GM12878 (cell line): ENCODE measurements at regions not wholly inside any gene's neighbourhood (a gene's known extent, or its start where the extent isn't known, plus 50 kb on each side); places are given as distances from the start of the nearest gene placed in this dataset.
"Not testable (repeated sequence)": the region's sequence is repeated elsewhere in the genome, so short reads cannot be mapped to it uniquely, and the experiment has no call there.

ENCODE experiments used
- ATAC-seq: fragments of 200-7000 bp; cut with Tn5 transposase; 3 replicates; pipeline ENCODE4 v1.9.1; 2020; ENCODE audit warnings: mild to moderate bottlenecking, moderate library complexity
- BruUV-seq: library from RNA; stranded (reverse); fragments of 400-500 nt; replicated peaks from 2 replicates; lab custom pipeline; 2021; lab: Mats Ljungman, UMichigan
- CTCF ChIA-PET: fragments of 300-600 bp; sonication (Branson Sonifier 250); formaldehyde crosslinking; extraction: SDS; loops from one replicate; lab custom pipeline; 2021; ENCODE audit warnings: inconsistent platforms; lab: Yijun Ruan, JAX
- POLR2A ChIA-PET: fragments of 350-600 bp; formaldehyde crosslinking; extraction: SDS; loops from one replicate; lab custom pipeline; 2021; ENCODE audit warnings: inconsistent platforms; lab: Charles Lee
- RAD21 ChIA-PET: fragments of 300-600 bp; sonication (Branson Sonifier 250); formaldehyde crosslinking; loops from one replicate; lab custom pipeline; 2023; ENCODE audit warnings: antibody characterized with exemption; ENCODE audit not compliant: unreplicated experiment; lab: Charles Lee
- SMC1A ChIA-PET: fragments of 300-600 bp; sonication (Branson Sonifier 250); formaldehyde crosslinking; loops from one replicate; lab custom pipeline; 2023; ENCODE audit not compliant: unreplicated experiment, uncharacterized antibody; lab: Charles Lee
- DNase-seq: peaks from one replicate; pipeline ENCODE4 v3.0.0-alpha.2; 2011; ENCODE audit warnings: low read depth, low spot score
- FAIRE-seq: peaks from 3 replicates; lab custom pipeline; 2011; peaks lifted over from hg19 to GRCh38; lab: Jason Lieb, UNC
- H2AFZ ChIP-seq: 2 replicates; pipeline ENCODE4 v1.6.0; 2011; ENCODE audit warnings: low read depth, low read length, control low read depth; ENCODE audit not compliant: control insufficient read depth
- H3K27ac ChIP-seq: 2 replicates; pipeline ENCODE4 v1.5.1; 2011; ENCODE audit warnings: control low read depth; ENCODE audit not compliant: control insufficient read depth, insufficient read depth
- H3K27me3 ChIP-seq, 2 experiments: replicated peaks in 1 of 2; 2 replicates each; pipeline versions ENCODE4 v1.6.0 to v1.6.1; 2011; ENCODE audit warnings: low read length in 1 of 2; ENCODE audit not compliant: control insufficient read depth in 2 of 2, insufficient read depth in 2 of 2
- H3K36me3 ChIP-seq, 2 experiments: 2 replicates each; pipeline ENCODE4 v1.5.1; 2011; ENCODE audit warnings: low read length in 1 of 2; ENCODE audit not compliant: control insufficient read depth in 2 of 2, insufficient read depth in 2 of 2
- H3K4me1 ChIP-seq: 2 replicates; pipeline ENCODE4 v1.6.1; 2011; ENCODE audit warnings: mild to moderate bottlenecking, low read length, moderate library complexity, mixed read lengths; ENCODE audit not compliant: control insufficient read depth, insufficient read depth
- H3K4me2 ChIP-seq: 2 replicates; pipeline ENCODE4 v1.6.0; 2011; ENCODE audit warnings: control low read depth; ENCODE audit not compliant: control insufficient read depth, insufficient read depth
- H3K4me3 ChIP-seq: fragments of 200-600 bp; sonication (generic); 2 replicates; pipeline ENCODE4 v1.5.1; 2016
- H3K79me2 ChIP-seq: 2 replicates; pipeline ENCODE4 v1.6.0; 2011; ENCODE audit warnings: low read length; ENCODE audit not compliant: control insufficient read depth, insufficient read depth
- H3K9ac ChIP-seq: 2 replicates; pipeline ENCODE4 v1.8.0; 2011; ENCODE audit warnings: low read length, control low read depth, mixed read lengths; ENCODE audit not compliant: control insufficient read depth, insufficient read depth
- H3K9me3 ChIP-seq: replicated peaks from 3 replicates; pipeline ENCODE4 v1.5.1; 2011; ENCODE audit warnings: mild to moderate bottlenecking, low read length; ENCODE audit not compliant: control insufficient read depth, insufficient read depth
- H4K20me1 ChIP-seq: 2 replicates; pipeline ENCODE4 v1.6.0; 2011; ENCODE audit not compliant: control insufficient read depth, insufficient read depth
- ASH2L ChIP-seq: fragments of 300-600, 200-600 bp; sonication (generic); IDR thresholded peaks from 2 replicates; pipeline ENCODE4 v1.6.1; 2017; ENCODE audit warnings: low read depth, mild to moderate bottlenecking, borderline replicate concordance
- BHLHE40 ChIP-seq, 2 experiments: fragments of 450-650 bp in 1 of 2; IDR thresholded peaks; 2 replicates each; pipeline ENCODE4 v1.6.1; 2011 to 2017; ENCODE audit warnings: low read depth in 2 of 2, borderline replicate concordance in 1 of 2, improper control_type of control experiment in 1 of 2, low read length in 1 of 2, mild to moderate bottlenecking in 1 of 2
- CEBPZ ChIP-seq: fragments of 150-350 bp; IDR thresholded peaks from 2 replicates; pipeline ENCODE4 v1.6.1; 2016; ENCODE audit warnings: low read depth, low read length
- ETV6 ChIP-seq, 2 experiments: fragments of 450-650 bp in 1 of 2; IDR thresholded peaks in 1 of 2; conservative IDR thresholded peaks in 1 of 2; 2 replicates each; pipeline ENCODE4 v1.6.1; 2014; ENCODE audit warnings: antibody characterized with exemption in 1 of 2, borderline replicate concordance in 1 of 2, low read depth in 1 of 2, mild to moderate bottlenecking in 1 of 2, moderate library complexity in 1 of 2
- FOS ChIP-seq: IDR thresholded peaks from 3 replicates; pipeline ENCODE4 v1.6.1; 2011; ENCODE audit warnings: borderline replicate concordance; ENCODE audit not compliant: insufficient read length; ENCODE audit errors: extremely low read depth
- IKZF1 ChIP-seq: fragments of 450-650 bp; conservative IDR thresholded peaks from 2 replicates; pipeline ENCODE4 v1.6.1; 2017; ENCODE audit warnings: antibody characterized with exemption, mild to moderate bottlenecking
- MEF2A ChIP-seq: IDR thresholded peaks from 2 replicates; pipeline ENCODE4 v1.6.1; 2011; ENCODE audit warnings: low read depth, mild to moderate bottlenecking, low read length, moderate library complexity; ENCODE audit not compliant: insufficient read depth
- MYB ChIP-seq: fragments of 150-350 bp; IDR thresholded peaks from 2 replicates; pipeline ENCODE4 v1.6.1; 2014; ENCODE audit warnings: mild to moderate bottlenecking, low read depth, low read length, borderline replicate concordance
- RUNX3 ChIP-seq: IDR thresholded peaks from 2 replicates; pipeline ENCODE4 v1.6.1; 2012; ENCODE audit warnings: low read length, inconsistent platforms
- SKIL ChIP-seq: fragments of 450-650 bp; IDR thresholded peaks from 2 replicates; pipeline ENCODE4 v1.6.1; 2017; ENCODE audit warnings: mild to moderate bottlenecking, low read depth, inconsistent platforms; ENCODE audit not compliant: poor library complexity, severe bottlenecking
- SRF ChIP-seq, 2 experiments: IDR thresholded peaks; 2 replicates each; pipeline ENCODE4 v1.6.1; 2011; ENCODE audit warnings: low read depth in 2 of 2, low read length in 2 of 2, mild to moderate bottlenecking in 1 of 2, moderate library complexity in 1 of 2
- STAT1 ChIP-seq: fragments of 450-650 bp; conservative IDR thresholded peaks from 2 replicates; pipeline ENCODE4 v1.6.1; 2014; ENCODE audit warnings: antibody characterized with exemption, mild to moderate bottlenecking
- TCF12 ChIP-seq: IDR thresholded peaks from 2 replicates; pipeline ENCODE4 v1.6.1; 2011; ENCODE audit warnings: low read depth, mild to moderate bottlenecking, low read length
- ZBED1 ChIP-seq: IDR thresholded peaks from 2 replicates; pipeline ENCODE4 v1.6.1; 2016; ENCODE audit warnings: borderline replicate concordance
- ZZZ3 ChIP-seq: IDR thresholded peaks from 2 replicates; pipeline ENCODE4 v1.6.1; 2011; ENCODE audit warnings: low read depth; ENCODE audit not compliant: control insufficient read depth, insufficient read length
- WGBS: methylation state at CpG from one replicate; pipeline ENCODE4 v1.1.6; 2016; ENCODE audit warnings: low lambda C conversion rate; ENCODE audit not compliant: insufficient replicate concordance, insufficient coverage; ENCODE audit errors: missing lambda C conversion rate; 5-methylcytosine and 5-hydroxymethylcytosine counted together
- in situ Hi-C: fragments of 300-500 bp; cut with MboI; formaldehyde crosslinking; loops from 9 replicates; pipeline ENCODE4 v1.14.3; 2018; ENCODE audit warnings: mixed read lengths
- intact Hi-C: fragments of 100-400 bp; cut with micrococcal nuclease; formaldehyde crosslinking; loops from one replicate; pipeline ENCODE4 v1.14.2; 2022; ENCODE audit not compliant: unreplicated experiment

- FAIRE-seq = no peak
- Histone ChIP-seq H3K9me3 (no peaks in the 10 kb centered on the region), H4K20me1 (no peaks in the 10 kb centered on the region)
- RAD21 ChIA-PET = no interaction called here
- TF ChIP-seq ZZZ3 = no peak
- TF ChIP-seq RUNX3 = no peak
- no peak for TF ChIP-seq BHLHE40 (IDR thresholded peaks at IDR 0.05; ENCODE audit: borderline replicate concordance in 1 of 2, low read depth in 2 of 2, low read length in 1 of 2)
- no peak for TF ChIP-seq ZBED1
- no peak for TF ChIP-seq SRF (IDR thresholded peaks at IDR 0.05; ENCODE audit: low read depth in 2 of 2, low read length in 2 of 2)
- no peak for TF ChIP-seq ETV6 (conservative IDR thresholded peaks at IDR 0.05 in 1 of 2, IDR thresholded peaks at IDR 0.05 in 1 of 2; ENCODE audit: borderline replicate concordance in 1 of 2, low read depth in 1 of 2)
- no peak for TF ChIP-seq MEF2A
- no peak for TF ChIP-seq CEBPZ
- TF ChIP-seq IKZF1 = no peak
- TF ChIP-seq TCF12 = no peak
- TF ChIP-seq ASH2L = no peak
- no peak for TF ChIP-seq MYB
- no peak for TF ChIP-seq FOS
- TF ChIP-seq STAT1 = no peak
- TF ChIP-seq SKIL = no peak
- TF ChIP-seq, all 136 proteins: peak for 0
- no peak overlapping the region for H3K4me3 ChIP-seq
- H3K79me2 ChIP-seq = no peaks in the 10 kb centered on the region
- intact Hi-C loops (no loop called here), in situ Hi-C loops (no loop called here)
- SMC1A ChIA-PET = no interaction called here
- H3K36me3 ChIP-seq = no peaks in the 10 kb centered on the region
- POLR2A ChIA-PET = no interaction called here
- no TSS peak for BruUV-seq
- no peaks in the 10 kb centered on the region for H3K4me1 ChIP-seq
- CTCF ChIA-PET = no interaction called here
- 74% methylated on average over 3 of the region's 3 CpGs for WGBS
- no peak overlapping the region for H3K9ac ChIP-seq
- no peak for DNase-seq
- no peak overlapping the region for H3K27ac ChIP-seq
- H3K27me3 ChIP-seq = peaks cover 0 to 3% of the 10 kb centered on the region in 2 experiments; a peak in 2 of 4 replicates
- ATAC-seq = no peak
- no peak overlapping the region for H3K4me2 ChIP-seq
- no peak overlapping the region for H2AFZ ChIP-seq
Measured at GRCh38 chr12:131267576-131267975, 313.9 kb downstream of the ADGRD1 start.

- CTCF ChIA-PET, H4K20me1 ChIP-seq, H3K4me1 ChIP-seq, POLR2A ChIA-PET, H3K4me2 ChIP-seq, DNase-seq, H2AFZ ChIP-seq, in situ Hi-C loops, RAD21 ChIA-PET, ATAC-seq, H3K4me3 ChIP-seq, FAIRE-seq, H3K27me3 ChIP-seq, intact Hi-C loops, BruUV-seq, H3K9me3 ChIP-seq, SMC1A ChIA-PET, H3K36me3 ChIP-seq, H3K9ac ChIP-seq, H3K79me2 ChIP-seq, H3K27ac ChIP-seq: not testable (repeated sequence)
- 33% methylated on average over 6 of the region's 7 CpGs for WGBS
Measured at GRCh38 chr12:131268123-131268522, 314.4 kb downstream of the ADGRD1 start.
